ENCODE measurements at regions not wholly inside any gene's neighbourhood (a gene's known extent, or its start where the extent isn't known, plus 50 kb on each side); places are given as distances from the start of the nearest gene placed in this dataset.
A peak's percentile ranks its signal among the peaks of the same experiment; 100 is the strongest.

GRCh38 chr3:113075588-113075987, 84.8 kb downstream of the GTPBP8 start:
- H3K4me3 ChIP-seq (ENCODE audit: control insufficient read depth, low read depth, low read length), result no peak overlapping the region
- no peak for DNase-seq (ENCODE audit: low read depth)
- TF ChIP-seq CTCF (conservative IDR thresholded peaks at IDR 0.05; ENCODE audit: control insufficient read depth, insufficient read depth, low read depth, low read length), result no peak

- H3K4me3 ChIP-seq (ENCODE audit: control insufficient read depth, low read depth, low read length), result no peak overlapping the region
- no peak for TF ChIP-seq CTCF (conservative IDR thresholded peaks at IDR 0.05; ENCODE audit: control insufficient read depth, insufficient read depth, low read depth, low read length)
- DNase-seq (ENCODE audit: low read depth), result no peak
Measured at GRCh38 chr3:113079218-113079961, 88.6 kb downstream of the GTPBP8 start.

GRCh38 chr3:113084777-113085176, 94.0 kb downstream of the GTPBP8 start:
- H3K4me3 ChIP-seq (ENCODE audit: control insufficient read depth, low read depth, low read length), result no peak overlapping the region
- DNase-seq (ENCODE audit: low read depth), result peak; percentile 91
- TF ChIP-seq CTCF (conservative IDR thresholded peaks at IDR 0.05; ENCODE audit: control insufficient read depth, insufficient read depth, low read depth, low read length), result no peak

- DNase-seq (ENCODE audit: low read depth), result no peak
- TF ChIP-seq CTCF (conservative IDR thresholded peaks at IDR 0.05; ENCODE audit: control insufficient read depth, insufficient read depth, low read depth, low read length), result no peak
- no peak overlapping the region for H3K4me3 ChIP-seq (ENCODE audit: control insufficient read depth, low read depth, low read length)
Measured at GRCh38 chr3:113086560-113087461, 96.0 kb downstream of the GTPBP8 start.

- no peak overlapping the region for H3K4me3 ChIP-seq (ENCODE audit: control insufficient read depth, low read depth, low read length)
- TF ChIP-seq CTCF (conservative IDR thresholded peaks at IDR 0.05; ENCODE audit: control insufficient read depth, insufficient read depth, low read depth, low read length), result no peak
- DNase-seq (ENCODE audit: low read depth), result peak; percentile 22
Measured at GRCh38 chr3:113088616-113089015, 97.8 kb downstream of the GTPBP8 start.

GRCh38 chr3:113091417-113091816, 100.6 kb downstream of the GTPBP8 start:
- no peak for DNase-seq (ENCODE audit: low read depth)
- H3K4me3 ChIP-seq (ENCODE audit: control insufficient read depth, low read depth, low read length), result no peak overlapping the region
- TF ChIP-seq CTCF (conservative IDR thresholded peaks at IDR 0.05; ENCODE audit: control insufficient read depth, insufficient read depth, low read depth, low read length), result no peak

Measured in fibroblast of mammary gland (primary cell).